Choroid plexus epithelial cell (primary cell): ENCODE measurements at regions not wholly inside any gene's neighbourhood (a gene's known extent, or its start where the extent isn't known, plus 50 kb on each side); places are given as distances from the start of the nearest gene placed in this dataset.

Source experiments
- DNase-seq: peaks from one replicate; pipeline ENCODE4 v3.0.0-alpha.2; 2010; ENCODE audit warnings: low read depth
- H3K4me3 ChIP-seq: 2 replicates; pipeline ENCODE4 v1.5.1; 2011; ENCODE audit warnings: low read depth, mild to moderate bottlenecking, control low read depth, low read length, moderate library complexity
- CTCF ChIP-seq: conservative IDR thresholded peaks from 2 replicates; pipeline ENCODE4 v1.5.1; 2011; ENCODE audit warnings: low read depth, mild to moderate bottlenecking, control low read depth, inconsistent platforms, low read length, moderate library complexity

- DNase-seq = no peak
- no peak for TF ChIP-seq CTCF
- H3K4me3 ChIP-seq = no peak overlapping the region
Observed at GRCh38 chr6:163843218-163843617, 428.7 kb downstream of the QKI start.

GRCh38 chr6:163842467-163842866, 427.9 kb downstream of the QKI start:
- DNase-seq = no peak
- H3K4me3 ChIP-seq = no peak overlapping the region
- TF ChIP-seq CTCF = no peak

DNA sequence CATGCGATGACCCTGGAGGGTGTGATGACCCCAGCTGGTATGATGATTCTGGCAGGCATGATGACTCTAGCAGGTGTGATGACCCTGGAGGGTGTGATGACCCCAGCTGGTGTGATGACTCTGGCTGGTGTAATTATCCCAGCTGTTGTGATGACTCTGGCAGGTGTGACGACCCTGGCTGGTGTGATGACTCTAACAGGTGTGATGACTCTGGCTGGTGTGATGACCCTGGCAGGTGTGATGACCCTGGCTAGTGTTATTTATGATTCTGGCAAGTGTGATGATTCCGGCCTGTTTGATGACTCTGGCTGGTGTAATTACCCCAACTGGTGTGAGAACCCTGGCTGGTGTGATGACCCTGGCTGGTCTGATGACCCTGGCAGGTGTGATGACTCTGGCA, 427.2 kb downstream of the QKI start:
- no peak for DNase-seq
- TF ChIP-seq CTCF = no peak

GRCh38 chr6:163841326-163841725, 426.8 kb downstream of the QKI start:
- TF ChIP-seq CTCF = no peak
- H3K4me3 ChIP-seq = no peak overlapping the region

More for the DNA sequence above, 427.2 kb downstream of the QKI start:
- H3K4me3 ChIP-seq = no peak overlapping the region

DNA sequence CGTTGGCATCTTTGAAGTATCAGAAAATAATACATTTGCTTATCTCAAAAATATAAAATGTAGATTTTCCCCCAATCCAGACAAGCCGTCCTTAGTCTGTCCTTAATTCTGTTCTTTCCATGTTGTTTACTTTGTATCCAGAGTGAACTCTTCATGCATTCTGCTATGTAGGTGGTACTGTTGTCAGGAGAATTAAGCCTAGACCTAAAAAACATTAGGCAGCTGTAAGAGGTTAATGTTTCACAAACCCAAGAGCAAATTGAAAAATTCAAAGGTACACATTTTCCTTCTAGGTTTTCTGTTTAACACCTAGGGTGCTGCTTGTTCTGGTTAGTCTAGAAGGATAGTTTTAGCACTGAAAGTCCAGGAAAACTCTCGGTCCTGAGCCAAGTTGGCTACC, 426.4 kb downstream of the QKI start:
- no peak for DNase-seq
- TF ChIP-seq CTCF = no peak

More at GRCh38 chr6:163841326-163841725, 426.8 kb downstream of the QKI start:
- no peak for DNase-seq

DNA sequence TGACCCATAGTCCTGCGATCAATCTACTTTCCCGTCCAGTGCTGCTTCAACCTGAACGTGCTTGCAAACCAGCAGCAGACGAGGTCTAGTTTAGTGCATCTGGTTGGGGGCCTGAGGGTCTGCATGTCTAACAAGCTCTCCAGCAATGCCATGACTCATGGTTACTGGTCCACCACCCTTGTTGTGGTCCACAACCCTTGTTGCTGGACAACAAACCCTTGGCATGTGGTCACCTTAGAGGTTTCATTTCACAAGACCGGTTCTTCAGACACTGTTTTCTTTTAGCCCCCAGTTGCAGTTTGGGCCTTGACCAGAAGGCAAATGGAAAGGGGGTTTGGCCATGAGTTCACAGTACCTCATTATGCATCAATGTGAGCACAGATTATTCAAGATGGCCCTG, 424.8 kb downstream of the QKI start:
- H3K4me3 ChIP-seq = no peak overlapping the region
- no peak for TF ChIP-seq CTCF
- DNase-seq = no peak

More for the DNA sequence above, 426.4 kb downstream of the QKI start:
- H3K4me3 ChIP-seq = no peak overlapping the region

GRCh38 chr6:163837691-163838431, 423.3 kb downstream of the QKI start:
- DNase-seq = peak; percentile 19
- TF ChIP-seq CTCF = no peak

More at GRCh38 chr6:163837691-163838431, 423.3 kb downstream of the QKI start:
- H3K4me3 ChIP-seq = no peak overlapping the region
